ENCODE measurements at regions not wholly inside any gene's neighbourhood (a gene's known extent, or its start where the extent isn't known, plus 50 kb on each side); places are given as distances from the start of the nearest gene placed in this dataset.

DNA sequence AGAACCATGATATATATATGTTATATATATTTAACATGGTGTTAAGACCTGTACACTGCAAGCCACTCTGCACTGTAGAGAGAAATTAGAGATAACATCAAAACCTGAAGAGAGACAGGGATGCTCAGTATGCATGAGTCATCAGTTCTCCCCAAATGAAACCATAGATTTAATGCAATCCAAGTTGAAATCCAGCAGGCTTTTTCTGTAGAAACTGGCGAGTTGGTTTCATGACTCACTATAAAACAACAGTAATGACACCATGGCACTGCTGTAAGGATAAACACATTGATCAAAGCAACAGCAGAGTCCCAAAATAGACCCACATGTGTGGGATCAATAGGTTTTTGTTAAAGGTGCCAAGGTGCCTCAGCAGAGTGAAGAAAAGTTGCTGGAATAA is 65.8 kb downstream of the RTP5 start:
- Mint-ChIP-seq H3K27me3 (no peaks in the 10 kb centered on the region), H3K4me1 (peaks cover 8% of the 10 kb centered on the region)

GRCh38 chr2:241935774-241936173 is 66.2 kb downstream of the RTP5 start:
- peaks cover 2% of the 10 kb centered on the region for H3K36me3 Mint-ChIP-seq (ENCODE audit: insufficient read depth)
- H3K4me3 Mint-ChIP-seq = no peak overlapping the region
- H3K4me1 Mint-ChIP-seq = peaks cover 11% of the 10 kb centered on the region
- ATAC-seq (replicated peaks; ENCODE audit: extremely low read depth, poor library complexity, severe bottlenecking) (no peak), DNase-seq (ENCODE audit: low spot score in 2 of 2) (no peak)
- no peaks in the 10 kb centered on the region for H3K27me3 Mint-ChIP-seq
- no peak overlapping the region for H3K27ac Mint-ChIP-seq (ENCODE audit: low read depth)
- H3K9me3 Mint-ChIP-seq = peaks cover 5% of the 10 kb centered on the region

More for the DNA sequence above, 65.8 kb downstream of the RTP5 start:
- H3K27ac Mint-ChIP-seq (ENCODE audit: low read depth) = no peak overlapping the region
- peaks cover 1% of the 10 kb centered on the region for H3K9me3 Mint-ChIP-seq
- H3K4me3 Mint-ChIP-seq = no peak overlapping the region
- H3K36me3 Mint-ChIP-seq (ENCODE audit: insufficient read depth) = peaks cover 1% of the 10 kb centered on the region
- ATAC-seq (replicated peaks; ENCODE audit: extremely low read depth, poor library complexity, severe bottlenecking) (no peak), DNase-seq (ENCODE audit: low spot score in 2 of 2) (no peak)

DNA sequence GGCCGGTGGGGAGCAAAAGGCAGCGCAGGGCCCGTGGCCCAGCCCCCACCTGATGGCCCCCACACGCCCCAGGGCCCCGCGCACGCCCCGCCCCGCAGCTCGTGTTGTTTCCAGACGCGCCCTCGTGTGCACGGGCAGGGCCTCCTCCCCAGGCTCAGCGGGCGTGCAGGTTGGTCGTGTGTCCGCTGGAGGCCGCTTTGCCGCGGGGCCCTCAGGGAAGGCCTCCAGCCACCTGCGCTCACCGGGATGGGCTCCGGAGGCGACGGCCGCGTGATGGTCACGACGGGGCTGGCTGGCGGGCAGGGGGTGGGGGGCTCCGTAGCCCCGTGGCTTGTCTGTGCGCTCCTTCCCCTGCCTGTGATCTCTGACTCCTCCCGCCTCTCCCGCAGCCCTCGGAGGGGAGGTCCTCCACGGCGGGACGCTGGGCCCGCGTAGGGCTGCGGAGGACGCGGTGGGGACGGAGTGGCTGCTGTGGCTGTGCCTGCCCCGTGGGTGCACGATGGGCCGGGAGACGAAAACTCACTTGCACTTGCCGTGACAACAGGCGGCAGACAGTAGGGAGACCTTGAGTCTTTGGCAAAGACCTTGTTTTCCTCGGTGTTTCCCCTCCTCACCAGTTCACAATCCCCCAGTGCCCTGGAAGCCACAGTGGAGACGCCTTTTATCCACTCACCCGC is 67.1 kb downstream of the RTP5 start:
- Mint-ChIP-seq H3K9me3 (peaks cover 5% of the 10 kb centered on the region), H3K27me3 (no peaks in the 10 kb centered on the region), H3K4me1 (peaks cover 11% of the 10 kb centered on the region), H3K4me3 (no peak overlapping the region), H3K36me3 (ENCODE audit: insufficient read depth) (peaks cover 2% of the 10 kb centered on the region), H3K27ac (ENCODE audit: low read depth) (no peak overlapping the region)
- no peak for ATAC-seq (replicated peaks; ENCODE audit: extremely low read depth, poor library complexity, severe bottlenecking)
- no peak for DNase-seq (ENCODE audit: low spot score in 2 of 2)

GRCh38 chr2:241937297-241937696 is 67.8 kb downstream of the RTP5 start:
- Mint-ChIP-seq H3K4me3 (no peak overlapping the region), H3K27me3 (no peaks in the 10 kb centered on the region), H3K4me1 (peaks cover 11% of the 10 kb centered on the region), H3K27ac (ENCODE audit: low read depth) (no peak overlapping the region), H3K36me3 (ENCODE audit: insufficient read depth) (peaks cover 2% of the 10 kb centered on the region), H3K9me3 (peaks cover 5% of the 10 kb centered on the region)
- no peak for ATAC-seq (replicated peaks; ENCODE audit: extremely low read depth, poor library complexity, severe bottlenecking)
- no peak for DNase-seq (ENCODE audit: low spot score in 2 of 2)

GRCh38 chr2:241939541-241939940 is 70.0 kb downstream of the RTP5 start:
- Mint-ChIP-seq H3K9me3 (peaks cover 5% of the 10 kb centered on the region), H3K27ac (ENCODE audit: low read depth) (no peak overlapping the region), H3K4me3 (no peak overlapping the region), H3K36me3 (ENCODE audit: insufficient read depth) (peaks cover 2% of the 10 kb centered on the region), H3K27me3 (no peaks in the 10 kb centered on the region), H3K4me1 (peaks cover 11% of the 10 kb centered on the region)
- no peak for ATAC-seq (replicated peaks; ENCODE audit: extremely low read depth, poor library complexity, severe bottlenecking)
- DNase-seq (ENCODE audit: low spot score in 2 of 2) = no peak

GRCh38 chr2:241940329-241940728 is 70.8 kb downstream of the RTP5 start:
- Mint-ChIP-seq H3K9me3 (peaks cover 5% of the 10 kb centered on the region), H3K27me3 (no peaks in the 10 kb centered on the region), H3K4me1 (peaks cover 11% of the 10 kb centered on the region), H3K27ac (ENCODE audit: low read depth) (no peak overlapping the region), H3K4me3 (no peak overlapping the region), H3K36me3 (ENCODE audit: insufficient read depth) (peaks cover 2% of the 10 kb centered on the region)
- no peak for DNase-seq (ENCODE audit: low spot score in 2 of 2)
- ATAC-seq (replicated peaks; ENCODE audit: extremely low read depth, poor library complexity, severe bottlenecking) = no peak

- H3K4me1 Mint-ChIP-seq = peaks cover 6% of the 10 kb centered on the region
- no peak for ATAC-seq (replicated peaks; ENCODE audit: extremely low read depth, poor library complexity, severe bottlenecking)
- H3K4me3 Mint-ChIP-seq = no peak overlapping the region
These were observed 72.3 kb downstream of the RTP5 start for GRCh38 chr2:241941691-241942301.

GRCh38 chr2:241942416-241943208 is 73.1 kb downstream of the RTP5 start:
- Mint-ChIP-seq H3K27ac (ENCODE audit: low read depth) (no peak overlapping the region), H3K9me3 (peaks cover 5% of the 10 kb centered on the region), H3K36me3 (ENCODE audit: insufficient read depth) (peaks cover 2% of the 10 kb centered on the region), H3K27me3 (no peaks in the 10 kb centered on the region), H3K4me3 (no peak overlapping the region), H3K4me1 (peaks cover 6% of the 10 kb centered on the region)
- ATAC-seq (replicated peaks; ENCODE audit: extremely low read depth, poor library complexity, severe bottlenecking) (no peak), DNase-seq (ENCODE audit: low spot score in 2 of 2) (no peak)

More at GRCh38 chr2:241941691-241942301, 72.3 kb downstream of the RTP5 start:
- no peaks in the 10 kb centered on the region for H3K27me3 Mint-ChIP-seq
- no peak overlapping the region for H3K27ac Mint-ChIP-seq (ENCODE audit: low read depth)
- DNase-seq (ENCODE audit: low spot score in 2 of 2) = no peak
- peaks cover 5% of the 10 kb centered on the region for H3K9me3 Mint-ChIP-seq
- peaks cover 2% of the 10 kb centered on the region for H3K36me3 Mint-ChIP-seq (ENCODE audit: insufficient read depth)

DNA sequence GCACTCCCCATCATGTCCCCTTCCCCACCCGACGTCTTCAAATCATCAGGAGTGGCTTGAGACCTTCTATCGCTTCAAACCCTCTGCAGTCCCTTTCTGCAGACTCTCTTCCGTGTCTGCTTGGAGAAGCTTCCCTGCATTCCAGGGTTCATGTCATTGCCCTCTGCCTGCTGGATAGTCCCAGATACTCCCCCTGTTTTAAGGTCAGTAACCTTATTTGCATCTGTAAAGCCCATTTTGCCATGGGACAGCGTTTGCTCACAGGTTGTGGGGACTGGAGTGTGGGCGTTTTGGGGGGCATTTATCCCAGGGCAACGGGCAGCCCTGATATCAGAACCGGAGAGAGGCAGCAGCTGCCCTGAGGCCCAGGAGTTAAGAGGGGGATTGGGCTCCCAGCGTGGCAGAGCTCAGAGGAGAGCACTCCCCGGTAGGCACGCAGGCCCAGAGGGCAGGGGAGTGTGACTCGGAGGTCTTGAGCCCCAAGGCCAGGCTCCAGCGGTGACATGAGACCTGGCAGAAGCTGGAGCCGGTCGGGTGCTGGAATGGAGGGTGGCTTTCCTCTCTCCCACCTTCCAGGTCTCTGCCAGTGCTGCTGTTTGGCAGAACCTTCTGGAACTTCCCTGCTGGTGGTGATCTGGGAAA is 73.8 kb downstream of the RTP5 start:
- DNase-seq (ENCODE audit: low spot score in 2 of 2) = no peak
- peaks cover 2% of the 10 kb centered on the region for H3K36me3 Mint-ChIP-seq (ENCODE audit: insufficient read depth)

DNA sequence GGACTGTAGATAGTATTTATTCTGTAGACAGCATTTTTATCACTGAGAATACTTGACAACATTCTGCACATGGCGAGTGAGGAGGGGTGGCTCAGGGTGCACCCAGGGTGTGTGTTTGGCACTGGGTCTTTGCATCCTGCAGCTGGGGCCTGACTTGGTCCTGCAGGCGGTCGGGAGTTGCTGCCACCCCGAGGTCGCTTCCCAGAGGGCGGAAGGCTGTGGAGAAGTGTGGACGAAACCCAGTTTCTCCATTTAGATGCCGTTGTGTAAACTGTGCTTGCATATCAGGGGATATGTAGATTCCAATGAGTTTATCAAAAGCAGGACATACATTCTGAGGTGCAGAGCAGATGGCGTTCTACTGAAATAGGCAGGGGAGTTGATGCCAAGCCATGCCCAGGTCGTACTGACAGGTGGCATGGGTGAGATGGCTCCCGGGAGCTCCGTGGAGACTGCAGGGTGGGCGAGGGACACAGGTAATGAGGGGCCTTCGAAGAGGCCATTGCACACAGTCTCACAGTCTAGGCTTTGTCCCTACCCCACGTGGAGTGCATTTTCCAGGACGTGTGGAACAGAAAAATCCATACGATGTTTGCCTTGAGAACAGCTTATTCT is 74.5 kb downstream of the RTP5 start:
- ATAC-seq (replicated peaks; ENCODE audit: extremely low read depth, poor library complexity, severe bottlenecking) (no peak), DNase-seq (ENCODE audit: low spot score in 2 of 2) (no peak)
- Mint-ChIP-seq H3K4me1 (peaks cover 13% of the 10 kb centered on the region), H3K9me3 (peaks cover 5% of the 10 kb centered on the region), H3K27me3 (no peaks in the 10 kb centered on the region), H3K4me3 (no peak overlapping the region), H3K36me3 (ENCODE audit: insufficient read depth) (peaks cover 2% of the 10 kb centered on the region), H3K27ac (ENCODE audit: low read depth) (no peak overlapping the region)

More for the DNA sequence above, 73.8 kb downstream of the RTP5 start:
- Mint-ChIP-seq H3K27me3 (no peaks in the 10 kb centered on the region), H3K4me1 (peaks cover 9% of the 10 kb centered on the region), H3K4me3 (no peak overlapping the region), H3K9me3 (peaks cover 5% of the 10 kb centered on the region), H3K27ac (ENCODE audit: low read depth) (no peak overlapping the region)
- ATAC-seq (replicated peaks; ENCODE audit: extremely low read depth, poor library complexity, severe bottlenecking) = no peak

GRCh38 chr2:241944821-241945220 is 75.3 kb downstream of the RTP5 start:
- Mint-ChIP-seq H3K27ac (ENCODE audit: low read depth) (no peak overlapping the region), H3K9me3 (peaks cover 5% of the 10 kb centered on the region), H3K27me3 (no peaks in the 10 kb centered on the region), H3K36me3 (ENCODE audit: insufficient read depth) (peaks cover 2% of the 10 kb centered on the region), H3K4me3 (no peak overlapping the region), H3K4me1 (peaks cover 13% of the 10 kb centered on the region)
- DNase-seq (ENCODE audit: low spot score in 2 of 2) (no peak), ATAC-seq (replicated peaks; ENCODE audit: extremely low read depth, poor library complexity, severe bottlenecking) (no peak)

DNA sequence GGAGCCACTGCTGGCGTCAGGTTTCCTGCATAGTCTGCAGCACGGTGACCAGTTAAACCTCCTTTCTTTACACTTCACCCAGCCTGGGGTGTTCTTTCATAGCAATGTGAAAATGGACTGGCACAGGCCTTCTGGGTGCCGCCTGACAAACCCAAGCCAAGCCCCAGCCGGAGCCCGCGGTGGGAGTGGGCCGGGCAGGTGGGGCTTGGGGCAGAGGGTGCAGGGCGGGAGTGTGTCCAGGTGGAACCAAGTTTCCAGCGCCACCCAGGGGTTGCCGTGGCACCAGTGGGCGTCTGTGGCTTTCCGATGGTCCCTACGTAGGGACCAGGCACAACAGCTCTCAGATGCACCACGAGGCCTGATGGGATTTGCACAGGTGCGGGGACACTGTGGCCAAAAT is 75.8 kb downstream of the RTP5 start:
- no peak for ATAC-seq (replicated peaks; ENCODE audit: extremely low read depth, poor library complexity, severe bottlenecking)
- H3K9me3 Mint-ChIP-seq = peaks cover 4% of the 10 kb centered on the region
- peaks cover 2% of the 10 kb centered on the region for H3K36me3 Mint-ChIP-seq (ENCODE audit: insufficient read depth)
- no peak overlapping the region for H3K27ac Mint-ChIP-seq (ENCODE audit: low read depth)
- peaks cover 9% of the 10 kb centered on the region for H3K4me1 Mint-ChIP-seq
- H3K4me3 Mint-ChIP-seq = no peak overlapping the region
- no peak for DNase-seq (ENCODE audit: low spot score in 2 of 2)
- H3K27me3 Mint-ChIP-seq = no peaks in the 10 kb centered on the region
